Activated naive CD8-positive, alpha-beta T cell treated with anti-CD3 and anti-CD28 coated beads, Interleukin-2, amount 10 ng/mL, durations not matched to agents 7 days and 5 days (primary cell): ENCODE measurements at regions not wholly inside any gene's neighbourhood (a gene's known extent, or its start where the extent isn't known, plus 50 kb on each side); places are given as distances from the start of the nearest gene placed in this dataset.
"Not testable (repeated sequence)": the region's sequence is repeated elsewhere in the genome, so short reads cannot be mapped to it uniquely, and the experiment has no call there.

Source experiments
- ATAC-seq: fragments of 150-1000 bp; cut with Tn5 transposase; one replicate; pipeline ENCODE4 v1.10.0; 2021; ENCODE audit warnings: low read depth, moderate library complexity
- POLR2A ChIA-PET: fragments of 350-600 bp; sonication (Branson Sonifier 250); formaldehyde crosslinking; loops from one replicate; lab custom pipeline; 2021; ENCODE audit warnings: antibody characterized with exemption; lab: Charles Lee
- DNase-seq: peaks from one replicate; pipeline ENCODE4 v3.0.0; 2021
- H3K27ac Mint-ChIP-seq: one replicate; pipeline ENCODE4 v1.8.0; 2022; ENCODE audit warnings: mild to moderate bottlenecking, mixed read lengths
- H3K27me3 Mint-ChIP-seq: one replicate; pipeline ENCODE4 v1.8.0; 2022; ENCODE audit warnings: mild to moderate bottlenecking, moderate library complexity, mixed read lengths
- H3K36me3 Mint-ChIP-seq: one replicate; pipeline ENCODE4 v1.8.0; 2021; ENCODE audit warnings: mild to moderate bottlenecking, mixed read lengths
- H3K4me1 Mint-ChIP-seq: one replicate; pipeline ENCODE4 v1.8.0; 2021; ENCODE audit warnings: mixed read lengths
- H3K4me3 Mint-ChIP-seq: one replicate; pipeline ENCODE4 v1.8.0; 2022; ENCODE audit warnings: mild to moderate bottlenecking, moderate library complexity, mixed read lengths
- H3K9me3 Mint-ChIP-seq: one replicate; pipeline ENCODE4 v1.8.0; 2021; ENCODE audit warnings: mixed read lengths

DNA sequence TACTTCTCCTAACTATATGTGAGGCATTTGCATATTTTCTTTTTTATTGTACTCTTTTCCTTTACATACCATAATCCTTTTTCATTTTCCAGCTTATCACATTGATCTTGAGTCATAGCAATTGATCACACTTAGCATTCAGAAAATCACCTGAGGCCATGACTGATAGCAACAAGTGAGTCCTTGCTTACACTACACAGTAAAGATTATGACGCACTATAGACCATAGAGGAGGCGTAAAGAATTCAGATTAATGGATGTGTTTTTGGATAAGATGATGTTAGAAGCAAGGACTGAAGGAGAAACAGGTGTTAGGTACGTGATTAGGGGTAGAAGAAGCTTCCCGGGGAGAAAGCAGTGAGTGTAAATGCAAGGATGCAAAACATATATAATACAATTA, 637.7 kb downstream of the ETNK1 start:
- ATAC-seq (no peak), DNase-seq (no peak)
- Mint-ChIP-seq H3K27me3 (no peaks in the 10 kb centered on the region), H3K4me3 (no peak overlapping the region), H3K36me3 (no peaks in the 10 kb centered on the region), H3K27ac (no peak overlapping the region), H3K4me1 (no peaks in the 10 kb centered on the region), H3K9me3 (peaks cover 2% of the 10 kb centered on the region)
- POLR2A ChIA-PET: no interaction called here

- Mint-ChIP-seq H3K4me1 (no peaks in the 10 kb centered on the region), H3K27ac (no peak overlapping the region), H3K27me3 (no peaks in the 10 kb centered on the region), H3K4me3 (no peak overlapping the region), H3K9me3 (peaks cover 3% of the 10 kb centered on the region), H3K36me3 (no peaks in the 10 kb centered on the region)
- DNase-seq (no peak), ATAC-seq (no peak)
- POLR2A ChIA-PET: no interaction called here
Measured at GRCh38 chr12:23277831-23278230, 652.9 kb downstream of the ETNK1 start.

GRCh38 chr12:23281295-23281694, 656.3 kb downstream of the ETNK1 start:
- no peak for DNase-seq
- ATAC-seq: no peak
- POLR2A ChIA-PET: no interaction called here
- H3K4me3 Mint-ChIP-seq: no peak overlapping the region
- H3K36me3 Mint-ChIP-seq: no peaks in the 10 kb centered on the region
- H3K27ac Mint-ChIP-seq: no peak overlapping the region
- H3K27me3 Mint-ChIP-seq: no peaks in the 10 kb centered on the region
- peaks cover 4% of the 10 kb centered on the region for H3K9me3 Mint-ChIP-seq
- H3K4me1 Mint-ChIP-seq: no peaks in the 10 kb centered on the region

DNA sequence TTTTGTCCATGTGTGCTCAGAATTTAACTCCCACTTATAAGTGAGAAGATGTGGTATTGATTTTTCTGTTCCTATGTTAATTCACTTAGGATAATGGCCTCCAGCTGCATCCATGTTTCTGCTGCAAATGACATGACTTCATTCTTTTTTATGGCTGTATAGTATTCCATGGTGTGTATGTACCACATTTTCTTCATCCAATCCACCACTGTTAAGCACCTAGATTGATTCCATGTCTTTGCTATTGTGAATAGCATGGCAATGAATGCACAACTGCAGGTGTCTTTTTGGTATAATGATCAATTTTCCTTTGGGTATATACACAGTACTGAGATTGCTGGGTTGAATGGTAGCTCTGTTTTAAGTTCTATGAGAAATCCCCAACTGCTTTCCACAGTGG, 657.7 kb downstream of the ETNK1 start:
- no peak for DNase-seq
- POLR2A ChIA-PET: no interaction called here
- Mint-ChIP-seq H3K27ac (no peak overlapping the region), H3K9me3 (peaks cover 7% of the 10 kb centered on the region), H3K36me3 (no peaks in the 10 kb centered on the region), H3K27me3 (no peaks in the 10 kb centered on the region), H3K4me3 (no peak overlapping the region), H3K4me1 (no peaks in the 10 kb centered on the region)
- ATAC-seq: no peak

- H3K27me3 Mint-ChIP-seq, H3K4me1 Mint-ChIP-seq, H3K4me3 Mint-ChIP-seq, ATAC-seq, H3K27ac Mint-ChIP-seq, DNase-seq, H3K9me3 Mint-ChIP-seq, POLR2A ChIA-PET, H3K36me3 Mint-ChIP-seq: not testable (repeated sequence)
Measured at GRCh38 chr12:23285764-23286530, 661.0 kb downstream of the ETNK1 start.

- POLR2A ChIA-PET: no interaction called here
- Mint-ChIP-seq H3K36me3 (no peaks in the 10 kb centered on the region), H3K9me3 (peaks cover 2% of the 10 kb centered on the region), H3K27ac (no peak overlapping the region), H3K4me3 (no peak overlapping the region), H3K4me1 (no peaks in the 10 kb centered on the region), H3K27me3 (no peaks in the 10 kb centered on the region)
- ATAC-seq: no peak
- DNase-seq: no peak
Measured at GRCh38 chr12:23290627-23291330, 658.7 kb downstream of the SOX5 start.

- no peak overlapping the region for H3K4me3 Mint-ChIP-seq
Measured at GRCh38 chr12:23303220-23303619, 646.2 kb downstream of the SOX5 start.

GRCh38 chr12:23303821-23304220, 645.6 kb downstream of the SOX5 start:
- POLR2A ChIA-PET: no interaction called here
- DNase-seq (no peak), ATAC-seq (no peak)
- H3K4me1 Mint-ChIP-seq: no peaks in the 10 kb centered on the region
- no peaks in the 10 kb centered on the region for H3K27me3 Mint-ChIP-seq
- H3K27ac Mint-ChIP-seq: no peak overlapping the region
- peaks cover 1% of the 10 kb centered on the region for H3K9me3 Mint-ChIP-seq
- H3K36me3 Mint-ChIP-seq: no peaks in the 10 kb centered on the region
- no peak overlapping the region for H3K4me3 Mint-ChIP-seq

More at GRCh38 chr12:23303220-23303619, 646.2 kb downstream of the SOX5 start:
- Mint-ChIP-seq H3K27me3 (no peaks in the 10 kb centered on the region), H3K27ac (no peak overlapping the region), H3K9me3 (peaks cover 1% of the 10 kb centered on the region), H3K4me1 (no peaks in the 10 kb centered on the region), H3K36me3 (no peaks in the 10 kb centered on the region)
- POLR2A ChIA-PET: no interaction called here
- ATAC-seq: no peak
- no peak for DNase-seq

GRCh38 chr12:23333938-23334337, 615.5 kb downstream of the SOX5 start:
- H3K9me3 Mint-ChIP-seq: peaks cover 2% of the 10 kb centered on the region
- no peaks in the 10 kb centered on the region for H3K36me3 Mint-ChIP-seq
- H3K27me3 Mint-ChIP-seq: no peaks in the 10 kb centered on the region
- DNase-seq: no peak
- ATAC-seq: no peak
- H3K27ac Mint-ChIP-seq: no peak overlapping the region
- H3K4me1 Mint-ChIP-seq: no peaks in the 10 kb centered on the region
- POLR2A ChIA-PET: no interaction called here
- no peak overlapping the region for H3K4me3 Mint-ChIP-seq

GRCh38 chr12:23335593-23335992, 613.9 kb downstream of the SOX5 start:
- Mint-ChIP-seq H3K27ac (no peak overlapping the region), H3K36me3 (no peaks in the 10 kb centered on the region), H3K4me3 (no peak overlapping the region), H3K9me3 (peaks cover 2% of the 10 kb centered on the region), H3K4me1 (no peaks in the 10 kb centered on the region), H3K27me3 (no peaks in the 10 kb centered on the region)
- ATAC-seq: no peak
- POLR2A ChIA-PET: no interaction called here
- DNase-seq: no peak

DNA sequence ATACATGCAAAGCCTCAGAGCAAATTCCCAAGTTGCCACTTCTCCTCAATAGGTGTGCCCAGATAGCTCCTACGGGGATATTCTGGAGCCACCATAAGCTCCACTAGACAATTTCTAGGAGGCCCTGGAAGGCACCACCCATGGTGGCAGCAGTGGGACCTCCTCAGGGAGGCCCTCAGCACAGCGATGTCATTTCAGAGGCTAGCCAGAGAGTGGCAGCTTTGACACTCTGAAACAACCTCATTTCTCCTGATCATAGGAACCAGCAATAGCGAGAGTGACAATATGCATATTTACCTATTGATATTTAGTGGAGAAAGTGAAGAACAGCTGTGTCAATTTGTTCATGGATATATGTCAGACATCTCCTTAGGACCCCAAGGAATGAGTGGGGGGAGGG, 612.3 kb downstream of the SOX5 start:
- Mint-ChIP-seq H3K27me3 (no peaks in the 10 kb centered on the region), H3K4me1 (no peaks in the 10 kb centered on the region), H3K27ac (no peak overlapping the region), H3K4me3 (no peak overlapping the region), H3K36me3 (no peaks in the 10 kb centered on the region), H3K9me3 (peaks cover 2% of the 10 kb centered on the region)
- POLR2A ChIA-PET: no interaction called here
- DNase-seq (no peak), ATAC-seq (no peak)

GRCh38 chr12:23340351-23340750, 609.1 kb downstream of the SOX5 start:
- no peaks in the 10 kb centered on the region for H3K4me1 Mint-ChIP-seq
- H3K4me3 Mint-ChIP-seq: no peak overlapping the region
- DNase-seq (no peak), ATAC-seq (no peak)
- no peaks in the 10 kb centered on the region for H3K27me3 Mint-ChIP-seq
- H3K27ac Mint-ChIP-seq: no peak overlapping the region
- H3K9me3 Mint-ChIP-seq: no peaks in the 10 kb centered on the region
- POLR2A ChIA-PET: no interaction called here
- no peaks in the 10 kb centered on the region for H3K36me3 Mint-ChIP-seq

DNA sequence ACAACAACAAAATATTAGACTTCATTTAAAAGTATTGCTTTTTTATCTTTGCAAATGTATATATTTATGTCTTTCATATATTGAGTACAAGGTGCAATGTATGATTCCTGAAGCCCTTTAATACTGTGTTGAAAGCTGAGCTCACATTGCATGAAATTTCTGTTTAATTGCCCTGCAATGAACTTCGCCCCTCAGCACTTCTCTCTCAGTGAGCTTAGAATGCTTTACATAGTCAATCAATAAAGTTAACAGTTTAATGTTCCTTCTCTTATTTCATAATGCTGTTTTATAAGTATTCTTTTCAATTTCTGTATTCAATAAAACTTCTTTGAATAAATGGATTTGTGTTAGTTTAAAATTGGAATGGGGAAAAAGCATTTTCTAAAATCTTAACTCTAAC, 607.1 kb downstream of the SOX5 start:
- Mint-ChIP-seq H3K4me3 (no peak overlapping the region), H3K27ac (no peak overlapping the region), H3K36me3 (no peaks in the 10 kb centered on the region), H3K4me1 (no peaks in the 10 kb centered on the region), H3K27me3 (no peaks in the 10 kb centered on the region), H3K9me3 (peaks cover 3% of the 10 kb centered on the region)
- ATAC-seq: no peak
- POLR2A ChIA-PET: no interaction called here
- DNase-seq: no peak

DNA sequence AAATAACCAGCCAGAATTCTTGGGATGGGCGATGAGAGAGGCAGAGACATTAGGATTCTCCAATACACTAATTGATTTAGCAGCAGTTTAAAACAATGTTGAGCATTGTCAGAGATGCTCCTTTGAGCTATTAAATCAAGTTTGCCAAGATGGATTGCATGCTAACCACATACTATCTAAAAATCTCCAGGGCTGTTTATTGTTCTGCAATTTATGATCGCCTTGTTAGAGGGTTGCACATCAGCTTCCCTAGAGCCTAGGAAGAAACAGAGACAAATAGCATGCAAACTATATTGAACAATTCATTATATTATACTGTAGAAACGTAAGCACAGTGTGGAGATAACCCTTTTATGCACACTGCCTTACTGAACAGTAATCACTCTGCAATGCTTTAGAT, 599.9 kb downstream of the SOX5 start:
- no peak overlapping the region for H3K27ac Mint-ChIP-seq
- H3K27me3 Mint-ChIP-seq: no peaks in the 10 kb centered on the region
- no peaks in the 10 kb centered on the region for H3K4me1 Mint-ChIP-seq
- DNase-seq (no peak), ATAC-seq (no peak)
- POLR2A ChIA-PET: no interaction called here
- H3K9me3 Mint-ChIP-seq: peaks cover 3% of the 10 kb centered on the region
- H3K4me3 Mint-ChIP-seq: no peak overlapping the region
- H3K36me3 Mint-ChIP-seq: no peaks in the 10 kb centered on the region
